HG03095 (cell line): ENCODE measurements at regions not wholly inside any gene's neighbourhood (a gene's known extent, or its start where the extent isn't known, plus 50 kb on each side); places are given as distances from the start of the nearest gene placed in this dataset.
A peak's percentile ranks its signal among the peaks of the same experiment; 100 is the strongest.
"Not testable (repeated sequence)": the region's sequence is repeated elsewhere in the genome, so short reads cannot be mapped to it uniquely, and the experiment has no call there.

Source experiments
- ATAC-seq: cut with Tn5 transposase; IDR thresholded peaks from one replicate; pipeline ENCODE4 v1.9.1; 2021; ENCODE audit warnings: moderate library complexity; ENCODE audit not compliant: unreplicated experiment

DNA sequence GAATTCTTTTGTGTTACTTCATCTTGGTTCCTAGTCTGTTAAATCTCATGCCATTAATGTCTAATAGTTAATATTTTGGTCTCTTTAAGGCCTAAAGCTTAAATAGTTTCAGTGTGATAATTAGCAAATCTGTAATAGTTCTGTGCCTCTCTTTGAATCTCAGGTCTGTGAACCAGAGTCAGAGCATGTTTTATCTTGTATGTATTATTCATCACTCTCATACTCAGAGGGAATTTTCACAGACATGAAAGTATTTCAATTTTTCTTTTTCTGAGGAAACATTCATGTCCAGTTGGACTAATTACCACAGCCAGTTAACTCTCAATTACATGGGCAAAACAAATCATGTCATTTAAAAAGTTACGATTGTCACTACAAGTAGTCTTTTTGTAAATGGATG is 931.9 kb upstream of the SLC39A10 start:
- no peak for ATAC-seq

DNA sequence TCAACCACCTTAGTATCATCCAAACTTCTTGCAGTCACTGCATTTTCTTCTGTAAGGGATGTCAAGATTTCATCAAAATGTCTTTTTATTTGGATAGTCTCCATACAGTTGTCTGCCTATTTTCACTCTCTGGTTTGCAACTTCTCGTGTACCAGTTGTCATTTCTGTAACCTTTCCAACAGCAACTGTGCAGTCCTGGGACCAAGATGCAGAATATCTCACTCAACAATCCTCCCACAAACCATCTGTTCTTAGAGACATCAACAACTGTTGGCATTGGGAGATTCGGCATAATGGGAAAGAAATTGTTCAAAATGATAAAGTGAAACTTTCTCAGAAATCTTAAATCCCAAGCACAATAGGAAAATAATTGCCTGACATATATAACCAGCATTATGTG is 933.6 kb upstream of the SLC39A10 start:
- ATAC-seq = no peak

DNA sequence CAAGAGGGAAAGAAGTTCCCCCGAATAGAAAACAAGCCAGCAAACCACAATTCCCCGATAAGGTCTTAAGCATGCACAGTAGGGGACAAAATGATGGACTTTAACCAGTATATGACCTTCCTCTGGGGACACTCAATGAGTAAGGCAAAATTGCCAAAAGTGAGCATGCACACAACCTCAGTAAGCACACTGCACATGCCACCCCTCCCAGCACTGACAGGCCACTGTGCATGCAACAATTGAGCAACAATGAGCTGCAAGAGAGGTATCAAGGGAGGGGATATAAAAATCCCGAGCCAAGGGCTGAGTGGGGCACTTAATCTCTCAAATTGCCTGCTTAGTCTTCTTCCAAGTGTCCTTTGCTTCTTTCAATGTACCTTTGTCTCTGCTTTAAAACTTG is 935.8 kb upstream of the SLC39A10 start:
- ATAC-seq = no peak

DNA sequence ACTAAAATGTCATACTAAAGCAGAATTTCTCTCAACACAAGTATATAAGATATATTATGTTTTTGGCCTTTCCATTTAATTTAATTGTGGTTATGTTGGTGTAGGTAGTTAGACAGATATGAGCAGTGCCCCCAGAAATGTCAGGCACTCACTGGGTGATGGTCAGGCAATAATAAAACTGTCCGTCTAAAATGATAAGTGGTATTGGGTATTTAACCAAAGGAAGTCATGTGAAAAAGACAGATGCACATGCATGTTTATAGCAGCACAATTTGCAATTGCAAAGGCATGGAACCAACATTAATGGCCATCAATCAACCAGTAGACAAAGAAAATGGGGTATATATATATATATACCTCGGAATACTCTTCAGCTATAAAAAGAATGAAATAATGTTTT is 936.6 kb upstream of the SLC39A10 start:
- no peak for ATAC-seq

DNA sequence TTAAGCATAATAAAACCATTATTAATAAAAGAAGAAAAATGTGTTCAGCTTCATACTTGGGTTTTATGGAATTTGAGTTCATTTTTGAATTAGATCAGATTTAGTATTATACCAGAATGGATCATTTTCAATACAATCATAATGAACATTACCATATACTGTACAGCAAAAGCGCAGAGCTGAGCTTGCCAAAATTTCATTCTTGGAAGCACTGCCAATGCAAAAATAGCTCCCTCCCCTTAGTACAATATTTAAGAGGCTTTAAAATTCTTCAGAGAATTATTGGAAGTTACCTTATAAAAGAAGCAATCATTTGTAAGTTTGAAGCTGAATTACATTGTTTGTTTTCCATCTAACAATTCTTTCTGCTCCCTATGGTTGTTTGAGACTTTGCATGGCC is 938.1 kb upstream of the SLC39A10 start:
- no peak for ATAC-seq

GRCh38 chr2:194714541-194714940 is 942.5 kb upstream of the SLC39A10 start:
- ATAC-seq = no peak

GRCh38 chr2:194709840-194710239 is 947.2 kb upstream of the SLC39A10 start:
- ATAC-seq = no peak

DNA sequence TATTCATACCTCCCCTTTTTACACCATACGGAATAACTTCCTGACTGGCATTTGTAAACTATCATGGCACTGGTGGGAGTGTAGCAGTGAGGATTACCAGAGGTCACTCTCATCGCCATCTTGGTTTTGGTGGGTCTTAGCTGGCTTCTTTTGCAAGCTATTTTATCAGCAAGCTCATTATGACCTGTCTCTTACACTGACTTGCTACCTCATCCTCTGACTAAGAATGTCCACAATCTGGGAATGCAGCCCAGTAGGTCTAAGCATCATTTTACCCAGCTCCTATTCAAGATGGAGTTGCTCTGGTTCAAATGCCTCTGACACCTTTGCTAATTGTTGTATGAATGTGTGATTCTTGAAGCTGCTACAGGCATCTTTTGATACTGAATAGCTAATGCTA is 950.8 kb upstream of the SLC39A10 start:
- no peak for ATAC-seq

- no peak for ATAC-seq
Observed at GRCh38 chr2:194705398-194705797, 951.6 kb upstream of the SLC39A10 start.

- no peak for ATAC-seq
Observed at GRCh38 chr2:194700726-194701125, 956.3 kb upstream of the SLC39A10 start.

DNA sequence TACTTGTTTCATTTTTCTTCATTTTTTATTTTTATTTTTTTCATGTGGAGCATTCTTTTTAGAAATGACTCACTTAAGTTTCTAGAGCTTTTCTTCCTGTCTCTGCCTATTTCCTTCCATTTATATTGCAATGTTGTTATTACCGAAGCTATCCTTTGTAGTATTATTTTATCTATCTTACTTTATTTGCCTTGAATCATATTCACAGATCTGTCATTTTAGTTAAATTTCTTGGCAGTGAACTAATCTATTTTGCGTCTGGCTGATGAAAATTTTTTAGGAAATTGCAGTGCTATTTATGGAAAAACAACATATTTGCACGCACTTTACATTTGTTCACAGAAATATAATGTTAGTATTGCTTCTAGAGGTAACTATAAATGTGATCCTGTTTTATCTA is 956.9 kb upstream of the SLC39A10 start:
- no peak for ATAC-seq

GRCh38 chr2:194698012-194698411 is 959.0 kb upstream of the SLC39A10 start:
- no peak for ATAC-seq

- no peak for ATAC-seq
Observed at GRCh38 chr2:194697439-194697838, 959.6 kb upstream of the SLC39A10 start.

DNA sequence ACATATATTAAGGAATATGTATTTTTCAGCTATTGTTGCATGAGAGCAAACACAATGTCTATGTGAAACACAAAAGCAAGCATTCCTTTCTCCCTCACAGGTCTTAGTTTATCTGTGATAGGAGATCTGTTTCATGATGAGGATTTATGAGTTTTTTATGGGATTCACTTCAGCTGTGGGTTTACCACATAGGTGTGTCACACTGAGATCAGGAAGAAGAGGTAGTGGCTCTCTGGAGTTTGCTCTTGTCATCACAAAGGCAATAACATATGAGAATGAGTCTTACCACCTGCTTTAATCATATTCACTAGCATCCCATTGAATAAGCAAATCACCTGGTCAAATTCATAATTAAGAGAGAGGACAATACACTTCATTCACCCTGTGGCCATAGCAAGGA is 960.3 kb upstream of the SLC39A10 start:
- no peak for ATAC-seq

DNA sequence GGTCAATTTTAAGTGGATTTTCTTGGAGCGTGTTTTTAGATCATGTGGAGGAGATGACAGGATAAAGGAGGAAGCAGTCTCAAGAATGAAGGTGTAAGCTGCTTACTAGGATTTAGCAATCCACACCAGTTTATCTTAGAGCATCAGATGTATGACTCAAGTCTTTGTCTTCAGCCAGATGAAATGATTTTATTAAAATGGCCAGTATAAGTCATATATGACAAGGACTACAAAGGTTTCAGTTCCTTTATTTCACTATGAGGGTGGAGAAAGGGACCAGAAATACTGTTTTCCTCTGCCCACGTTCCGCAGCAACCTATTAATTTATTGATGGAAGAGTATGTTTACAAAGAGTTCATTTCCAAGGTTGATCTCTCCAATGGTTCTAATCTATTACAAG is 970.5 kb upstream of the SLC39A10 start:
- no peak for ATAC-seq

GRCh38 chr2:194674043-194674442 is 983.0 kb upstream of the SLC39A10 start:
- no peak for ATAC-seq

- ATAC-seq = no peak
Observed at GRCh38 chr2:194672994-194673393, 984.0 kb upstream of the SLC39A10 start.

DNA sequence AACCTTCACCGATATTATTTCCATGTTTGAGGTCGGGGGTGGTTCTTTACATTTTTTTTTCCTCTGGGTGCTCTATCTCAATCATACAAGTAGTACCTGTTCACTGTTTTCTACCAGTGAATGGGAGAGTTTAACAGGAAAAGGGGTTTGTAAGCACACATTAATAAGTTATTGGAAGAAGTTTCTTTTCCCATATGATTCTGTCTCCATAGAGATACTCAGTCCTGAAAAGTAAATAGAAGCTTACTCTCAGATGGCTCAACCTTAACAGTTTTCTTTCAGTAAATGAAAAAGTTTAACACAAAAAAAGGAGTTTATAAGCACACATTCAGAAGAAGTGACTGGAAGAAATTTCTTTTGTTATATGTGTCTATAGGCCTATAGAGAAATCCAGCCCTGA is 995.6 kb upstream of the SLC39A10 start:
- ATAC-seq = no peak

- not testable (repeated sequence) for ATAC-seq
Observed at GRCh38 chr2:194639057-194639456, 1018.0 kb upstream of the SLC39A10 start.

- ATAC-seq = no peak
Observed at GRCh38 chr2:194621945-194622344, 1035.1 kb upstream of the SLC39A10 start.

- no peak for ATAC-seq
Observed at GRCh38 chr2:194619366-194619765, 1037.7 kb upstream of the SLC39A10 start.

GRCh38 chr2:194618432-194618831 is 1038.6 kb upstream of the SLC39A10 start:
- ATAC-seq = no peak

- peak; percentile 53 for ATAC-seq
Observed at GRCh38 chr2:194616334-194616733, 1040.7 kb upstream of the SLC39A10 start.

DNA sequence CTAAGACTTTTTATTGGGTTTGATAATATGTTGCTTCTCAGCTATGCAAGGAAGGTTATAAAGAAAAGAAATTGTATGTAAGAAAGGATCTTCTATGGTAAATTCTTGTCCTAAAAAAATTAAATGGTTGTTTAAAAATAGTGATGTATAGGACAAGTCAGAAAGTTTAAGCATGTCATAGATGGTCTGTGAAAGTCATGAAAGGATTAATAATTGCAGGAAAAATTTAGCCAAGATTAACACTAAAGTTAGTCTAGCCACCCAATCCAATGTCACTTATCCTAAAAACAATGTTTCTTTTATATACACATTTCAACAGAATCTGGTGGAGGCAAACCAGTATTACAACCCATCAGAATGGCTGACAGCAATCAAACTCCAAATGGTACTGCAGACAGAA is 1046.7 kb upstream of the SLC39A10 start:
- ATAC-seq = no peak
